Hepatic stellate cell (primary cell): ENCODE measurements at regions not wholly inside any gene's neighbourhood (a gene's known extent, or its start where the extent isn't known, plus 50 kb on each side); places are given as distances from the start of the nearest gene placed in this dataset.
"Not testable (repeated sequence)": the region's sequence is repeated elsewhere in the genome, so short reads cannot be mapped to it uniquely, and the experiment has no call there.

Source experiments
- DNase-seq: peaks from one replicate; pipeline ENCODE4 v3.0.0; 2011; ENCODE audit warnings: low spot score

GRCh38 chr9:88872192-88872946 lies 118.9 kb upstream of the S1PR3 start:
- DNase-seq: no peak

- no peak for DNase-seq
These were observed 117.6 kb upstream of the S1PR3 start for GRCh38 chr9:88873635-88874034.

DNA sequence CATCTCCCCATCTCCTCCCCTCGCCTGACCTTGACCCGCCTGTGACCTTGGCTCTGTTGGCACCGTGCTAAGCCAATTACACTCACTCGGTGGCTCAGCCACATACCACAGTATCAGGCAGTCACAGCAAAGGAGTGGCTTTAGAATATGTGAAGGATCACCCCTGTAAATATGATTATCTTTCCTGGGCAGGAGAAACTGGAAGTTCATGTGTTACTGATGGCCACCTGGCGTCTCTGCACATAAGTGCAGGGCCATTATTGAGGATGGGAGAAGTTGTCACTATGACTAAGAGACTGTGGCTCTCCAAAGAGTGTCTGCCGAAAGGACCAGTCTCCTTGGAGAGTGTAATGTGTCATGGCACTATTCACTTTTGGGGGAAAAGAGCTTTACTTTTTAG lies 116.9 kb upstream of the S1PR3 start:
- no peak for DNase-seq

DNA sequence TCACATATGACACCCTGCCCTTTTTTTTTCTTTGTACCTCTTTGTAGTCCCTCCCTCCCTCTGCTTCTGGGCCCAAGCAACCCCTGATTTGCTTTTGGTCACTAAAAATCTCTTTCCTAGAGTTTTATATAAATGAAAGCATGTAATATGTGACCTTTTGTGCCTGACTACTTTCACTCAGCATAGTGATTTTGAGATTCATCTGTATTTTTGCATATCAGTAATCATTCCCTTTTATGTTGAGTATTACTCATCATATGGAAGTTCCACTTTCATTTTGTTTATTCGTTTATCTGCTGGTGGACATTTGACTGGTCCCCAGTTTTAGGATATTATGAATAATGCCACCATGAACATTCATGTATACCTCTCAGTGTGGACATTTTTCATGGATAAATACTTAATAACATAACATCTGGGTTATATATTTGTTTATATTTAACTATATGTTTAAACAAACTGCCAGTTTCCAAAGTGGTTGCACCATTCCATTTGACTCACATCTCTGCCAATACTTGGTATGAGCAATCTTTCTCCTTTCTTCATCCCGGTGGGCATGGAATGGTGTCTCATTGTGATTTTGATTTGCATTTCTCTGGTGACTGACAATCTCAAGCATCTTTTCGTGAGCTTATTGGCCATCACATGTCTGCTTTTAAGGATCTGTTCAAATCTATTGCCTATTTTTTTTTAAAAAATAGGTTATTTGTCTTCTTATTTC lies 115.7 kb upstream of the S1PR3 start:
- DNase-seq: no peak

GRCh38 chr9:88880199-88880598 lies 111.1 kb upstream of the S1PR3 start:
- no peak for DNase-seq

GRCh38 chr9:88884291-88884690 lies 107.0 kb upstream of the S1PR3 start:
- not testable (repeated sequence) for DNase-seq

- DNase-seq: not testable (repeated sequence)
These were observed 104.5 kb upstream of the S1PR3 start for GRCh38 chr9:88886762-88887161.

DNA sequence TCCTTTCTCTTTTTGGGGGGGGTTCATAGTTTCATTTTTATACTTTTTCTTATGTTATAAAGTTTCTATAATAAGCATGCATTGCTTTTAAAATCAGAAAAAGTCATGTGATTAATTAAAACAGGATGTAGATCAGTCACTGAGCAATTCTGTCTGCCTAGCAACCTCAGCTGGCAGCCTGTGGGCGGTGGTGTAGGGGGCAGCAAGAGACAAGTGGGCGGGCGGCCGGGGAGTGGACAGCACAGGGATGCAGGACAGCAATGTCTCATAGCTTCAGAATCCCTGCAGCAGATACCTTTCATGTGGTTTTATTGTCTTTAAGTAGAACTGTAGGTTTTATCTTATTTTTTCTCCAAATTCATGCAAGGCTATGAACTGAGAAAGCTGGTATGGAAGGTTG lies 101.9 kb upstream of the S1PR3 start:
- DNase-seq: no peak

DNA sequence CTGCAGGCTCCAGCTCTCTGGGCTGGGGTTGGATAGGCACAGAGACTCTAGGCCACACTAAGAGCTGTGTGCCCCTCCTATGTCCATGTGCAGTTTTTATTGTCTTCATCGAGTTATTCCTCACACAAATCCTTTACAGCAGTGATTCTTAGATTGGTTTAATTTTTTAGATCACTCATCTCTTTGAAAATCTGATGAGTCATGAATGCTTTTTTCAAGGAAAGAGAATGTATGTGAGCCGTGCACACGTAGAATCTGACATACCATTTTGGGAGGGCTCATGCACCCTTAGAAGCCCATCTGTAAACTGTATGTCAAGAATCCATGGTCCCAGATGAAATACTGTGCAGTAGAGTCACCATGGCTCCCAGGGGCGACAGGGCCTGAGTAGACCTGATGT lies 100.7 kb upstream of the S1PR3 start:
- no peak for DNase-seq

DNA sequence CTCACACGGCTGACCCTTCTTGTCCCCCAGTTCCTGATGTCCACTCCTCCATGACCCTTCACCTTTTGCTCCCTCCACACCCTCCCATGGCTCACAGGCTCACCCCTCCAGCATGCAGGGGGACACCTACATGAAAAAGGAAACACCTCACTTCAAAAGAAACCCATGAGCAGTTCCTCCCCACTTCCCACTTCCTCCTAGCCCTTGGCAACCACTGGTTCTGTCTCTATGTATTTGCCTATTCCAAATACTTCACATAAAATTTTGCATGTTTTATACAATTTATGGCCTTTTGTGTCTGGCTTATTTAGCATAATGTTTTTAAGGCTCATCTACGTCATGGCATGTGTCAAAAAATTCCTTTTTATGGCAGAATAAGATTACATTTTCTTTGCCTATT lies 100.2 kb upstream of the S1PR3 start:
- DNase-seq: no peak

DNA sequence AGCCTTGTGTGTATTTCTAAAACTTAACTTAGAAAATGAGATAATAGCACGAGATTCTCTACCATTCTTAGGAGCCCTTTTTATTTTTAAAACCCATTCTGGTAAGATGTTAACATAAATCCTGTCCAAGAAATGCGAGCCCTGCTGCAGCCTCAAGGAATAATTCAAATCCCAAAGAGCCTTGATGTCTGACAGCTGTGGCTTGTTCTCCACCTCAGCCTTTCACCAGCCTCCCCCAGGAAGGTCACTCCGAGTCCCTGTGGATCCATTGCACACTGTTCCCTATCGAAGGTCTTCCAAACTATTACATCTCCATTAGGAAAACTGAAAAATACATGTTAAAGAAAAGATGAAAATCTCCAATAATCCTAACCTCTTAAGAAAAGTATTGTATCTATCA lies 98.5 kb upstream of the S1PR3 start:
- no peak for DNase-seq

GRCh38 chr9:88897081-88897480 lies 94.2 kb upstream of the S1PR3 start:
- DNase-seq: no peak

- no peak for DNase-seq
These were observed 93.1 kb upstream of the S1PR3 start for GRCh38 chr9:88898039-88898720.

DNA sequence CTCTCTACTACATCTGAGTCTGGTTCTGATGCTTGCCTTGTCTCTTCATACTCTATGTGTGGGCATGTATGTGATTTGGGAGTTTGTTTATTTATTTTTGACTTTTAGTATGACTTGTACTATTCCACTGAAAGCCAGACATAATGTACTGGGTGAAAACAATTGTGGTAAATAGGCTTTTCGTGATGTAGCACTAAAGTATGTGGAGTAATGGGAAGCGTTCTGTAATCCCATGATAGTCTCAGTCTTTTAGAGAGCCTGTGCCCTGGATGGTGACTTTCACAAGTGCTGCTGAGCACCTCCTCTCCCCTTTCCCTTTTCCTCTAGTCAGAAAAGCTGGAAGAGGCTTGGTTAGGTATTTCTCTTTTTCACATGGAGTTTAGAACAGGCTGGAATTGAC lies 85.8 kb upstream of the S1PR3 start:
- no peak for DNase-seq

GRCh38 chr9:88915916-88916315 lies 75.4 kb upstream of the S1PR3 start:
- no peak for DNase-seq

DNA sequence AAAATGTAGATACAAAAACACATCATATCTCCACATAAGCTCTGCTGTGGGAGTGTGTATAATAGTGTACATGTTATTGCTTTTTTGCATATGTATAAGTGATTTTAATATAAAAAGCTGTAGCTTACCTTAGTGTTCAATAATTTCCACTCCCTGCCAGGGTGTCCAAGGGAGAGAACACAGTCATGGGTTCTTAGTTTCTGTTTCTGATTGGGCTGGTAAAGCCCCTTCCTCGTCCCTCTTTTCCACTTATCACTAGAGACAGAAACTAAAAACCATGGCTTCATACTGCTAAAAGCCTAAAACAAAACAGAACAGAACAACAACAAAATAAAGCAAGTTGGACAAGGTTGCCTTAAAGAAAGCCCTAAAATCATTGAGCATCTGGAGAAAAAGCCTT lies 74.4 kb upstream of the S1PR3 start:
- no peak for DNase-seq

DNA sequence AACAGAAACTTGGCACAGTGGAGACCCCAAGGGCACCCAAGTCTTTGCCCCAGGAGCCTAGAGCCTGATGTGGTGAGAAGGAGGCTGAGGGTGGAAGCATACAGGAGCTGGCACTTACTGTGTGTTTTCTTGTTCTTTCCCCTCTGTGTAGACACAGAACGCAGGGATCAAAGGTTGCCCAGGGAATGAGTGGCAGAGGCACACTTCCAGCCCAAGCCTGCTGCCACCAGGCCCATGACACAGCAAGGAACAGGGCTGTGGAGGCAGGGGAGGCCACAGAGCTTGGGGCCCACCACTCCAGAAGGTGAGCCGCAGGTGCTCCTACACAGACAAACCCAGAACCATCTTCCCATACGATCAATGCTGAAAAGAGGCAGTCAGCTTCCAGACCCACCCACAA lies 73.9 kb upstream of the S1PR3 start:
- DNase-seq: no peak

DNA sequence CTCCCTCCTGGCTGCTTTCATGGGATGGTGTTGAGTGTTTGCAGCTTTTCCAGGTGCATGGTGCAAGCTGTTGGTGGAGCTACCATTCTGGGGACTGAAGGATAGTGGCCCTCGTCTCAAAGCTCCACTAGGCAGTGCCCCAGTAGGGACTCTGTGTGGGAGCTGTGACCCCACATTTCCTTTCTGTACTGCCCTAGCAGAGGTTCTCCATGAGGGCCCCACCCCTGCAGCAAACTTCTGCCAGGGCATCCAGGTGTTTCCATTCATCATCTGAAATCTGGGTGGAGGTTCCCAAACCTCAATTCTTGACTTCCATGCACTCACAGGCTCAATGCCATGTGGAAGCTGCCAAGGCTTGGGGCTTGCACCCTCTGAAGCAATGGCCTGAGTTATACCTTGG lies 72.7 kb upstream of the S1PR3 start:
- DNase-seq: not testable (repeated sequence)

DNA sequence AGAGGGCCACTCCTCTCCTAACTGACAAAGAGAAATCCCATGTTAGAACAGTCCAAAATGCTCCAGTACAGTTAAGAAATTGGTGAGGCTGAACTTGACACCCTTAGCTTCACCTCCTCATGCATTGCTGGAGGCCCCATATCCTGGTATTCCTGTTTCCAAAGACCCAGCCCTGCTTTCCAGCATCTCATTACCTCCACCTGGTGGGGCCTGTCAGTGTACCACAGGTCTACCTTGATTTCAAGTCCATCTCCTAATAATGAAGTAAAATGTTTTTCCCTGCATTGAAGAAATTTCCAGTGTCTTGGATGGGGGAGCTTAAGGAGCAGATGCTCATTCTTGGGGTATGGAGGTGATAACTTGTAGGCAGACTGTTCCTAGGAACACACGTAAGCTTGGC lies 70.6 kb upstream of the S1PR3 start:
- DNase-seq: no peak

DNA sequence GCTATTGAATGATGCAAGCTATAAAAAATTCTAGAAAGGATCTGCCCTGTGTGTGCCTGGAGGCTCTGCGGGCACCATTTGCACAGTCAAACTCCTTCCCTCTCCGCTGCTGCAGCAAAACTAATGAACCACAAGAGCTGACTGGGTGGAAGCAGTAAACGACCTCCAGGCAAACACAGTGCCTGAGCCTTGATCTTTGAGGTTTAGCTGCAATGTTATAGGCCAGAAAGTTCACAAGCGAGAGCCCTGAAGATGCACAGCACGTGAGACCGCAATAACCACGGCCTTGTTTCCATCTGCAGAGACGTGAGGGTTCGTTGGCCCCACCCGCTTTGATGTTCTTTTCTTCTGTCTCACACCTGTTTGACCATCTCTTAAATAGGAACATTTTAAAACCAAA lies 69.2 kb upstream of the S1PR3 start:
- DNase-seq: no peak

DNA sequence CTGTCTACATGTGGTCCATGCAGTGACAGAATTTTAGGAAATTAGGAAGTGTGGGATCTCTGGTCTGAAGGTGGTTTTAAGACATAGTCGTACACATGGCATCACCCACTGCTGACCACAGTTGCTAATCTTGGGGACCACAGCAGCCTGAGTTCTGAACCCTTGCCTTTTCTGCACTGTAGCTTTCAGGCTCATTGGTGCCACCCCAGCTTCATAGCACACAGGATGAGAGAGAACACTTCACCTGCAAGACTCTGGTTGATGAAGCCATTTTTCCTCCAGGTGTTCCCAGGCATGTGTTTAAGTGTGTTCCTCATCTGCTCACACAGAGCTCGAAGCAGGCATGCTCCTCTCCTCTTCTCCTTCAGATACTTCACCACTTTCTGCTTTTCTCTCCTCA lies 68.2 kb upstream of the S1PR3 start:
- no peak for DNase-seq

GRCh38 chr9:88923653-88924288 lies 67.5 kb upstream of the S1PR3 start:
- no peak for DNase-seq

GRCh38 chr9:88925481-88925880 lies 65.8 kb upstream of the S1PR3 start:
- DNase-seq: no peak
